Activated CD4-positive, alpha-beta T cell treated with anti-CD3 and anti-CD28 coated beads, Interleukin-2, amount 10 ng/mL, durations not matched to agents 7 days and 5 days (primary cell): ENCODE measurements at regions not wholly inside any gene's neighbourhood (a gene's known extent, or its start where the extent isn't known, plus 50 kb on each side); places are given as distances from the start of the nearest gene placed in this dataset.
"Not testable (repeated sequence)": the region's sequence is repeated elsewhere in the genome, so short reads cannot be mapped to it uniquely, and the experiment has no call there.

Experiments used
- CTCF ChIA-PET: fragments of 350-600 bp; sonication (Branson Sonifier 250); formaldehyde crosslinking; loops from one replicate; lab custom pipeline; 2021; ENCODE audit warnings: antibody characterized with exemption; lab: Charles Lee
- POLR2A ChIA-PET: fragments of 350-600 bp; sonication (Branson Sonifier 250); formaldehyde crosslinking; loops from one replicate; lab custom pipeline; 2021; ENCODE audit warnings: antibody characterized with exemption; lab: Charles Lee
- DNase-seq: peaks from one replicate; pipeline ENCODE4 v3.0.0-alpha.2; 2020
- H3K27ac Mint-ChIP-seq: one replicate; pipeline ENCODE4 v1.8.0; 2021; ENCODE audit warnings: mild to moderate bottlenecking, moderate library complexity, mixed read lengths
- H3K27me3 Mint-ChIP-seq: one replicate; pipeline ENCODE4 v1.8.0; 2021; ENCODE audit warnings: mixed read lengths
- H3K36me3 Mint-ChIP-seq: one replicate; pipeline ENCODE4 v1.8.0; 2021; ENCODE audit warnings: low read depth, mixed read lengths
- H3K4me1 Mint-ChIP-seq: one replicate; pipeline ENCODE4 v1.8.0; 2021; ENCODE audit warnings: mixed read lengths
- H3K4me3 Mint-ChIP-seq: one replicate; pipeline ENCODE4 v1.8.0; 2021; ENCODE audit warnings: mild to moderate bottlenecking, moderate library complexity, mixed read lengths
- H3K9me3 Mint-ChIP-seq: one replicate; pipeline ENCODE4 v1.8.0; 2021; ENCODE audit warnings: mixed read lengths

DNA sequence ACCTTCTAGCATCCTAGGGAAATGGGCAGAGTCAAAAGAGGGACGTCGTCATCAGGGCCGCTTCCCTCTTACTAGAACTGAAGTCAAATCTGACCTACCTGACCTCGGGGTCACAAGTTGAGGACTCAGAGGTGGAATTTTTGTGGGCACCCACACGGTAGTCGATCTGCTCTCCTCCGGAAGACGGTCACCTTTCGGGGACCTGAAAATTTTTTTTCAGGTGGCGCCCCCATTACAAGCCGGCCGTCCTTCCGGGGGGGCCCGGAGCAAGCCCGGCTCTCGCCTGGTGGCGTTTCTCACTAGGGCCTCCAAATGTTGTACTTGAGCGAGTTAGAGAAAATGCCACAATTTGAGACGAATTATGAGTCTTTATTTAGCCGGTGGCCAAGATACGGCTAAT lies 157.5 kb upstream of the FRG2C start:
- no peak overlapping the region for H3K27ac Mint-ChIP-seq
- peaks cover 41% of the 10 kb centered on the region for H3K9me3 Mint-ChIP-seq
- CTCF ChIA-PET: no interaction called here
- no peaks in the 10 kb centered on the region for H3K27me3 Mint-ChIP-seq
- POLR2A ChIA-PET: no interaction called here
- H3K36me3 Mint-ChIP-seq: no peaks in the 10 kb centered on the region
- no peaks in the 10 kb centered on the region for H3K4me1 Mint-ChIP-seq
- DNase-seq: no peak
- H3K4me3 Mint-ChIP-seq: no peak overlapping the region

DNA sequence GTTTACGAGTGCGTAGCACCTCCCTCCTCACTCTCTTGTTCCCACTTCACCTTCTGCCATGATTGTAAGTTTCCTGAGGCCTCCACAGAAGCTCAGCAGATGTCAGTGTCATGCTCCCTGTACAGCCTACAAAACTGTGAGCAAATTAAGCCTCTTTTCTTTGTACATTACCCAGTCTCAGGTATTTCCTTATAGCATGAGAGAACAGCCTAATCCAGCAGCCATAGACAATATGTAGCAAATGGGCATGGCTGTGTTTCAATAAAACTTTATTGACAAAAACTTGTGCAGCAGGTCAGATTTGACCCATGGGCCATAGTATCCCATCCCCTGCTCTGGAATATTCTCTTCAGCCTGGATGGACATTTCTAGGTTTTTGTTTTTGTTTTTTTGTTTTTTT lies 156.2 kb upstream of the FRG2C start:
- peaks cover 41% of the 10 kb centered on the region for H3K9me3 Mint-ChIP-seq
- POLR2A ChIA-PET: not testable (repeated sequence)

DNA sequence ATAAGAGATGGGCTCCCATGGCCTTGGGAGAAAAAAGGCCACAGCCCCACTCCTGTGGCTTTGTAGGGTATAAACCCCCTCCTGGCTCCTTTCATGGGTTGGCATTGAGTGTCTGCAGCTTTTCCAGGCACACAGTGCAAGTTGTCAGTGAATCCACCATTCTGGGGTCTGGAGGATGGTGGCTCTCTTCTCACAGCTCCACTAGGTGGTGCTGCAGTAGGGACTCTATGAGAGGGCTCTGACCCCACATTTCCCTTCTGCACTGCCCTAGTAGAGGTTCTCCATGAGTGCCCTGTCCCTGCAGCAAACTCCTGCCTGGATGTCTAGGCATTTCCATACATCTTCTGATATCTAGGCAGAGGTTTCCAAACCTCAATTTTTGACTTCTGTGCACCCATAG lies 136.5 kb upstream of the FRG2C start:
- H3K27me3 Mint-ChIP-seq, H3K36me3 Mint-ChIP-seq, H3K9me3 Mint-ChIP-seq, CTCF ChIA-PET, H3K4me1 Mint-ChIP-seq, H3K4me3 Mint-ChIP-seq, POLR2A ChIA-PET, DNase-seq, H3K27ac Mint-ChIP-seq: not testable (repeated sequence)

More for the DNA sequence above, 156.2 kb upstream of the FRG2C start:
- H3K27ac Mint-ChIP-seq, H3K4me3 Mint-ChIP-seq, H3K4me1 Mint-ChIP-seq, H3K27me3 Mint-ChIP-seq, DNase-seq, CTCF ChIA-PET, H3K36me3 Mint-ChIP-seq: not testable (repeated sequence)

DNA sequence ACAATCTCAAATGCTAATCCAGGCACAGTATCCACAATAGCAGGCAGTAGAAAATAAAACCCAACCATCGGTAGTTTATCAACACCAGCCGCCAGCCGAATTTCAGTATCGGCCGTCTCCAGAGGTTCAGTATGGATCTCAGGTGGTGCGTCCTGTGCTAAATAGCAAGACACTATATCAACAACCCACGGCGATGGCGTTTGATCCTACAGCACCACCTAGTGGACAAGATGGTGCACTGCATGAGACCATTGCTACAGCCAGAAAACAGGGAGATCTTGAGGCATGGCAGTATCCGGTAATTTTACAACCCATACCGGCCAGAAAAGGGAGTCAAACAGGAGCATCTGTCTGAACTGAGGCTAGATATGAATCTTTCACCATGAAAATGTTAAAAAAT lies 112.0 kb upstream of the FRG2C start:
- H3K27ac Mint-ChIP-seq, H3K4me1 Mint-ChIP-seq, H3K4me3 Mint-ChIP-seq, H3K36me3 Mint-ChIP-seq, H3K27me3 Mint-ChIP-seq, POLR2A ChIA-PET, CTCF ChIA-PET: not testable (repeated sequence)
- H3K9me3 Mint-ChIP-seq: peaks cover 24% of the 10 kb centered on the region
- peak; percentile 23 for DNase-seq

DNA sequence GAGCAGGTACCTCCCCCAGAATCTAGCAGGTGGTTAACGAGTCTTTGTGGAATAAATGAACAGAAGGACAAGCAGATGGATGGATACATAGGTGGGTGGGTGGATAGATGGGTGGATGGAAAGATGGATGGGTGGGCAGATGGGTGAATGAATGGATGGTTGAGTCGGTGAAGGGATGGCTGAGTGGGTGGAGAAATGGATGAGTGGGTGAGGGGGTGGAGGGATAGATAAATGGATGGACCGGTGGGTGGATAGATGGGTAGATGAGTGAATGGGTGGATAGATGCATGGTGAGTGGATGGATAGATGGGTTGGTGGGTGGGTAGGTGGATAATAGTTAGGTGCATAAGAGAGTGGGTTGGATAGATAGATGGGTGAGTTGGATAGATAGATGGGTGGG lies 99.7 kb upstream of the FRG2C start:
- H3K4me3 Mint-ChIP-seq, H3K4me1 Mint-ChIP-seq, H3K9me3 Mint-ChIP-seq, H3K36me3 Mint-ChIP-seq, POLR2A ChIA-PET, CTCF ChIA-PET, DNase-seq, H3K27ac Mint-ChIP-seq, H3K27me3 Mint-ChIP-seq: not testable (repeated sequence)

DNA sequence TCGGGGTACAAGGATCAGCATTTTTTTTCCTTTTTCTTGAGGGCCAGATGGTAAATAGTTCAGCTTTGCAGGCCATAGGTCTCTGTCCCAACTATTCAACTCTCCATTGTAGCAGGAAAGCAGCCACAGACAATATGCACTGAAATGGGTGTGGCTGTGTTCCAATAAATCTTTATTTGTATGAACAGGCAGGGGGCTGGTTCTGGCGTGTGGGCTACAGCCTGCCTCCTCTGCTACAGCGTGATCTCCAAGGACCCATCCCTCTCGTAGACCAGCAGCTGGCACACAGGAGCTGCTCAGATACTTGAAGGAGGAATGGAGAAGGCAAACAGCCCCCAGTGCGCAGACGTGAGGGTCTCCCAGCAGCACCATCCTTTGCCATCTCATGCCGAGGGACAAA lies 91.8 kb upstream of the FRG2C start:
- CTCF ChIA-PET, H3K4me3 Mint-ChIP-seq, H3K9me3 Mint-ChIP-seq, H3K36me3 Mint-ChIP-seq, H3K4me1 Mint-ChIP-seq, POLR2A ChIA-PET, DNase-seq, H3K27ac Mint-ChIP-seq, H3K27me3 Mint-ChIP-seq: not testable (repeated sequence)

DNA sequence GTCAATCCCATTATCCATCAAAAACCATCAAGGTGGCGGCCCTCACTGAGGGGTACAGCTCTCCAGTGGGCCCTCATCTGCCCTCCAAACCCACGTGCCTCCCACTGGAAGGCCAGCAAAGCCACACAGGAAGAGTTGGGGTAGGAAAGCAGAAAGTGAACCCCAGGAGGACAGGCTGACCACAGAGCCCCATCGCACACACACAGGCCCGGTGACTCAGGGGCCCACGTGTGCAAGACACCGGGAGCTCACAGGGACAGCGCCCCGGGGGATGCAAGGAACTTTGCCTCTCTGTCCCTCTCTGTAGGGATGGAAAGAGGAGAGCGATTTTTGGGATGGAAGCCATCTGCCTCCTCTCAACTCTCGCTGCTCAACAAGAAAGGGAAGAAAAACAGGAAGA lies 85.0 kb upstream of the FRG2C start:
- CTCF ChIA-PET, H3K4me1 Mint-ChIP-seq, H3K27ac Mint-ChIP-seq, H3K9me3 Mint-ChIP-seq, POLR2A ChIA-PET, DNase-seq, H3K36me3 Mint-ChIP-seq: not testable (repeated sequence)
- Mint-ChIP-seq H3K27me3 (peaks cover 16% of the 10 kb centered on the region), H3K4me3 (peak overlapping the region; percentile 27)

DNA sequence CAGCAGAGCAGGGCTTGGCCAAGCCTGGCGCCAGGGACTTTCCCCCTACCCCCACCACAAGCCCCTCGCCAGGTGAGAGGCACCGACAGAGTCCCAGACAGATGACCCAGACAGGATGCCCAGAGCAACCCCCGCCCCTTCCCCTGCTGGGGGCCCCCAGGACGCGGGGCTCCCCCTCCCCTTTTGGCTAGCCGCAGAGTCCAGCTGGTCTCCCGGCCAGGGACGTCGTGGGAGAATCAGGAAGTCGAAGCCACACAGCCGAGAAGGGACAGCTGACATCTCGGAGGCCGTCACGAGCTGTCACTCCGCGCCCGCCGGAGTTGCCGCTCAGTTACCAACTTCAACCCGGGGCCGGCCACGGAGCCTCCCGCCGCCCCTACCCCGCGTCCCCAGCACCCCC lies 84.6 kb upstream of the FRG2C start:
- H3K36me3 Mint-ChIP-seq, H3K4me1 Mint-ChIP-seq, H3K9me3 Mint-ChIP-seq, POLR2A ChIA-PET, DNase-seq, H3K27ac Mint-ChIP-seq: not testable (repeated sequence)
- CTCF ChIA-PET: interaction anchor here (0.6 kb wide), 1 partner anchor 14 kb away, joined by 3 read pairs; no protein-coding TSS in a partner anchor
- Mint-ChIP-seq H3K4me3 (peak overlapping the region; percentile 27), H3K27me3 (peaks cover 18% of the 10 kb centered on the region)

DNA sequence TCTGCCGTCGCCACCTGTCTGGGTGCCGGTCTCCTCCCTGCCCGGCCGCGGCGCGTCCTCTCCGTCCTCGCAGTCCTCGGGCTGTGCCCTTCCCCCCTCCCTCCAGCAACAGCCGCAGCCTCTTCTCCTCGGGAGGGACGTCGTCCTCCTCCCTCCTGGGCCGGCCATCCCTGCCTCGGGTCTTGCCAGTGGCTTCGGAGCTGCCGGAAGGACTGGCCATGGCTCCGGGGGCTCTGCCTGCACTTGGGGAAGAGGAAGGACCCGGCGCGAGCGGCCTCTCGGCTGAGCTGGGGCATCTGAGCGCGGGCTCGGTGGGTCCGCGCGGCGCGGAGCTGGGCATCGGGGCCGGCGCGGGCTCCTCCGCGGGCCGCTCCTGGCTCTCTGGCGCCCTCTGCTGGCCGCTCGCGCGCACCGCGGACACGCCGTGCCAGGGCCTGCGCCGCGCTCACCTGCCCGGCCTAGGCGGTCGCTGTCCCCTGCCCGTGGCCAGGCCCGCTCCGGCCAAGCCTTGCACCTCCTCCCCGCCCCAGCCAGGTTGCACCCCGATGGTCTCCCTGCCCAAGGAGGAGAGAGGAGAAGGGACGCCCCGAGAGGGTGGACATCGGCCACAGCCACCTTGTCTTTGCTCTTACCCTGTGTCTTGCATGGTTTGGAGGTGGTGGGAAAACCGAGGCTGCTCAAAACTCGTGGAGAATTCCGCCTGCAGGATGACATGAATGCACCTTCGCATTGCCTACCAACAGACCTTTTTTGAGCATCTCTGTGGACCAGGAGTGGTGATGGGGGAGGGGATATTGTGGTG lies 83.9 kb upstream of the FRG2C start:
- H3K4me3 Mint-ChIP-seq, H3K36me3 Mint-ChIP-seq, H3K27ac Mint-ChIP-seq, H3K4me1 Mint-ChIP-seq, H3K9me3 Mint-ChIP-seq, POLR2A ChIA-PET: not testable (repeated sequence)
- peaks cover 18% of the 10 kb centered on the region for H3K27me3 Mint-ChIP-seq
- DNase-seq: peak; percentile 19
- CTCF ChIA-PET: interaction anchor here (0.6 kb wide), 1 partner anchor 13 kb away, joined by 3 read pairs; no protein-coding TSS in a partner anchor

DNA sequence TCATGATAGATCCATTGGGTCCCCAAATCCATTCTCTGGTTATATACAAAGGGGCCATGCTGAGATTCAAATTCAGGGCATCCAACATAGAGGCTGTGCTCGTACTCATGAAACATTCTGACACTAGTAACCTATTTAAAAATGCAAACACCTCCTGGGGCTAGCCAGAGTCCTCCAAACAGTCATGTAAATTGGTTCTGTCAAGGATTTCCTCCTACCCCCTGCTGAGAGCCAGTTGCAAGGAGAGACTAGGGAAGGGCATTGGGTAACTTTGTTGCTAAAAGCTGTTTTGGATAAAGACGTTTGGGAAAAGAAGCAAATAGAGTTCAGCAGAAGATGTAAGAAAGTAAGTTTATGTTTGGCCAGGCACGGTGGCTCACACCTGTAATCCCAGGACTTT lies 81.6 kb upstream of the FRG2C start:
- H3K4me1 Mint-ChIP-seq, H3K36me3 Mint-ChIP-seq, H3K27ac Mint-ChIP-seq, DNase-seq, POLR2A ChIA-PET, H3K9me3 Mint-ChIP-seq, H3K4me3 Mint-ChIP-seq: not testable (repeated sequence)
- H3K27me3 Mint-ChIP-seq: peaks cover 18% of the 10 kb centered on the region
- CTCF ChIA-PET: interaction anchor here (0.7 kb wide), 1 partner anchor 471 kb away, joined by 3 read pairs; no protein-coding TSS in a partner anchor

DNA sequence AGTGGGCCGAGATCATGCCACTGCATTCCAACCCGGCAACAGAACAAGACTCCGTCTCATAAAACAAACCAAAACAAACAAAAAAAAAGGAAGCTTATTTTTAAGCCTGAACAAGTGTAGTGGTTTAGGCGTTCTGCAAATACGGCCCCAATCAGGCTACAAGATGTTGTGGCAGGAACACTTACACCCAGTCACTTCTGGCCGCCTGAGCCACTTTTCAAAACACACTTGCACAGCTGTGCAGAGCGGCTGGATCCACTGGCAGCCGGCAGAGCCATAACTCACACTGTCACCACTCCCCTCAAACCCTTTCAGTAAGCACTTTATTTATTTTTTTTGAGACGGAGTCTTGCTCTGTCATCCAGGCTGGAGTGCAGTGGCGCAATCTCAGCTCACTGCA lies 81.0 kb upstream of the FRG2C start:
- H3K4me3 Mint-ChIP-seq, DNase-seq, H3K4me1 Mint-ChIP-seq, H3K36me3 Mint-ChIP-seq, H3K27ac Mint-ChIP-seq, H3K9me3 Mint-ChIP-seq, POLR2A ChIA-PET: not testable (repeated sequence)
- H3K27me3 Mint-ChIP-seq: peaks cover 18% of the 10 kb centered on the region
- CTCF ChIA-PET: interaction anchor here (0.7 kb wide), 1 partner anchor 471 kb away, joined by 3 read pairs; no protein-coding TSS in a partner anchor

DNA sequence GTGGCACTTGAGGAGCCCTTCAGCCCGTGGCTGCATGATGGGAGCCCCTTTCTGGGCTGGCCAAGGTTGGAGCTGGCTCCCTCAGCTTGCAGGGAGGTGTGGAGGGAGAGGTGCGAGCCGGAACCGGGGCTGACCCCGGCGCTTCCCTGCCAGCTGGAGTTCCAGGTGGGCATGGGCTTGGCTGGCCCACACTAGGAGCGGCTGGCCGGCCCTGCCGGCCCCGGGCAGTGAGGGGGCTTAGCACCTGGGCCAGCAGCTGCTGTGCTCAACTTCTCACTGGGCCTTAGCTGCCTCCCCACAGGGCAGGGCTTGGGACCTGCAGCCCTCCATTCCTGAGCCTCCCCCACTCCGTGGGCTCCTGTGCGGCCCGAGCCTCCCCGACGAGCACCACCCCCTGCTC lies 76.4 kb upstream of the FRG2C start:
- H3K4me1 Mint-ChIP-seq, H3K27ac Mint-ChIP-seq, H3K27me3 Mint-ChIP-seq, H3K9me3 Mint-ChIP-seq, H3K4me3 Mint-ChIP-seq, POLR2A ChIA-PET, CTCF ChIA-PET, H3K36me3 Mint-ChIP-seq, DNase-seq: not testable (repeated sequence)

DNA sequence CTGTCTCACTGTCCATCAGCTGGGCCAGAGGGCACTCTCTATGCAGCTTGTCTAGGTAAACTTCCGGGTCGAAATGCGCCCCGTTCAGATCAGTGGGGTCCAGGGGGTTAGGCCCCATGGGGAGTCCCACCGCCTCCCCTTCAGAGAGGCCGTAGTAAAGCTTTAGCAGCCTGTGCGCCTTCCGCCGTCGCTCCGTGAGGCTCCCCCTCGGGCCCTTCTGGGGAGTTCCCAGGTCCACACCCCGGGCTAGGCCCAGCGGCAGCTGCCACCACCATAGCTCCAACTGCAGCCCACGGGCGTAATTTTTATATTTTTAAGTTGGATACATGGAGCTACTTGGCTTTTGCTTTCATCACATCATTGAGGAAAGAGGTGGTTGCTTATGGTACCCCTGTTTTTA lies 73.7 kb upstream of the FRG2C start:
- DNase-seq, CTCF ChIA-PET, H3K27me3 Mint-ChIP-seq, H3K4me1 Mint-ChIP-seq, POLR2A ChIA-PET, H3K9me3 Mint-ChIP-seq, H3K36me3 Mint-ChIP-seq, H3K27ac Mint-ChIP-seq, H3K4me3 Mint-ChIP-seq: not testable (repeated sequence)
